WTC11 (cell line): ENCODE measurements at regions not wholly inside any gene's neighbourhood (a gene's known extent, or its start where the extent isn't known, plus 50 kb on each side); places are given as distances from the start of the nearest gene placed in this dataset.

Experiments
- ARID4B ChIP-seq: sonication (generic); formaldehyde crosslinking; IDR thresholded peaks from 2 replicates; pipeline ENCODE4 v1.8.0; 2023; ENCODE audit warnings: missing genetic modification reagents, mild to moderate bottlenecking, borderline replicate concordance
- ESRRA ChIP-seq: sonication (generic); formaldehyde crosslinking; IDR thresholded peaks from 2 replicates; pipeline ENCODE4 v1.8.1; 2022; ENCODE audit warnings: mild to moderate bottlenecking, missing genetic modification reagents, borderline replicate concordance
- MXD4 ChIP-seq: fragments of 250-450 bp; sonication (Bioruptor Pico); IDR thresholded peaks from 2 replicates; pipeline ENCODE4 v1.8.0; 2021; ENCODE audit warnings: mild to moderate bottlenecking, moderate library complexity, borderline replicate concordance
- NR2C2 ChIP-seq: sonication (generic); formaldehyde crosslinking; IDR thresholded peaks from 2 replicates; pipeline ENCODE4 v1.8.0; 2022; ENCODE audit warnings: mild to moderate bottlenecking, missing genetic modification reagents
- STAT6 ChIP-seq: sonication (generic); formaldehyde crosslinking; conservative IDR thresholded peaks from 2 replicates; pipeline ENCODE4 v1.8.1; 2023; ENCODE audit warnings: mild to moderate bottlenecking, low read depth, missing genetic modification reagents, moderate library complexity
- TP53 ChIP-seq: sonication (generic); formaldehyde crosslinking; IDR thresholded peaks from 2 replicates; pipeline ENCODE4 v1.8.1; 2023; ENCODE audit warnings: mild to moderate bottlenecking, missing genetic modification reagents
- ZNF423 ChIP-seq: fragments of 250-450 bp; sonication (Bioruptor Pico); IDR thresholded peaks from 2 replicates; pipeline ENCODE4 v2.1.2; 2022; ENCODE audit warnings: mild to moderate bottlenecking, moderate library complexity
- TF ChIP-seq, protein P1 (sequence below): fragments of 250-450 bp; sonication (Bioruptor Pico); IDR thresholded peaks from 2 replicates; pipeline ENCODE4 v1.9.0; 2021; ENCODE audit warnings: mild to moderate bottlenecking, borderline replicate concordance
- TF ChIP-seq, protein P2 (sequence below): sonication (generic); formaldehyde crosslinking; IDR thresholded peaks from 2 replicates; pipeline ENCODE4 v1.8.0; 2022; ENCODE audit warnings: mild to moderate bottlenecking, missing genetic modification reagents
- TF ChIP-seq, protein P3 (sequence below): fragments of 250-450 bp; sonication (Bioruptor Pico); IDR thresholded peaks from 2 replicates; pipeline ENCODE4 v1.9.0; 2021; ENCODE audit warnings: mild to moderate bottlenecking
- TF ChIP-seq, protein P4 (sequence below): fragments of 250-450 bp; sonication (Bioruptor Pico); IDR thresholded peaks from 2 replicates; pipeline ENCODE4 v1.9.0; 2021; ENCODE audit warnings: mild to moderate bottlenecking
- TF ChIP-seq, protein P5 (sequence below): sonication (generic); formaldehyde crosslinking; IDR thresholded peaks from 2 replicates; pipeline ENCODE4 v1.8.1; 2023; ENCODE audit warnings: mild to moderate bottlenecking, missing genetic modification reagents, borderline replicate concordance

DNA sequence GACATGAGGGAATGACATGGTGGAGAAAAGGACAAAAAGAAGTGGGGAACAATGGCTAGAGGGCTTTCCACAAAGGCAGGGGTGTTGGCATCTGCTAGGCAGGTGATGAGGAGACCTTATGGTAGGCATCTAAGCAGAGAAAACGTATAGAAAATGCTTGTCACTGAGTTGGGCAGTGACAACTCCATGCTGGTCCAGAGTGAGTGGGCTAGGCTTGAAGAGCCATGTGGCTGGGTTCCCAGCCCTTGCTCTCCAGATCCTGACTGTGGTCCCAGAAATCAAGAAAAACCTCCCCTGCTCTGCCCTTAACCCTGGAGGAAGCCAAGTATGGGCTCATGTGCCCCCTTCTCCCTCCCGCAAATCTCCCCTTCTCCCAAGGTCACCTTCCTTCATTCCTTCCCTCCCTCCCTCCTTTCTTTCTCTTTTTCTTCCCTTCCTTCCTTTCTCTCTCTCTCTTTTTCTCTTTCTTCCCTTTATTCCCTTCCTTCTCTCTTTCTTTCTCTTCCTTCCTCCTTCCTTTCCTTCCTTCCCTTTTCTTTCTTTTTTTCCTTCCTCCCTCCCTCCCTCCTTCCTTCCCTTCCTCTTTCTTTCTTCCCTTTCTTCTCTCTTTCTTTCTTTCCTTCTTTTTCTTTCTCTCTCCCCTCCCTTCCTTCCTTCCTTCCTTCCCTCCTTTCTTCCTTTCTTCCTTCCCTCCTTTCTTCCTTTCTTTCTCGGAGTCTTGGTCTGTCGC, 102.8 kb downstream of the NAV1 start (continued):
- TF ChIP-seq, protein P1, sequence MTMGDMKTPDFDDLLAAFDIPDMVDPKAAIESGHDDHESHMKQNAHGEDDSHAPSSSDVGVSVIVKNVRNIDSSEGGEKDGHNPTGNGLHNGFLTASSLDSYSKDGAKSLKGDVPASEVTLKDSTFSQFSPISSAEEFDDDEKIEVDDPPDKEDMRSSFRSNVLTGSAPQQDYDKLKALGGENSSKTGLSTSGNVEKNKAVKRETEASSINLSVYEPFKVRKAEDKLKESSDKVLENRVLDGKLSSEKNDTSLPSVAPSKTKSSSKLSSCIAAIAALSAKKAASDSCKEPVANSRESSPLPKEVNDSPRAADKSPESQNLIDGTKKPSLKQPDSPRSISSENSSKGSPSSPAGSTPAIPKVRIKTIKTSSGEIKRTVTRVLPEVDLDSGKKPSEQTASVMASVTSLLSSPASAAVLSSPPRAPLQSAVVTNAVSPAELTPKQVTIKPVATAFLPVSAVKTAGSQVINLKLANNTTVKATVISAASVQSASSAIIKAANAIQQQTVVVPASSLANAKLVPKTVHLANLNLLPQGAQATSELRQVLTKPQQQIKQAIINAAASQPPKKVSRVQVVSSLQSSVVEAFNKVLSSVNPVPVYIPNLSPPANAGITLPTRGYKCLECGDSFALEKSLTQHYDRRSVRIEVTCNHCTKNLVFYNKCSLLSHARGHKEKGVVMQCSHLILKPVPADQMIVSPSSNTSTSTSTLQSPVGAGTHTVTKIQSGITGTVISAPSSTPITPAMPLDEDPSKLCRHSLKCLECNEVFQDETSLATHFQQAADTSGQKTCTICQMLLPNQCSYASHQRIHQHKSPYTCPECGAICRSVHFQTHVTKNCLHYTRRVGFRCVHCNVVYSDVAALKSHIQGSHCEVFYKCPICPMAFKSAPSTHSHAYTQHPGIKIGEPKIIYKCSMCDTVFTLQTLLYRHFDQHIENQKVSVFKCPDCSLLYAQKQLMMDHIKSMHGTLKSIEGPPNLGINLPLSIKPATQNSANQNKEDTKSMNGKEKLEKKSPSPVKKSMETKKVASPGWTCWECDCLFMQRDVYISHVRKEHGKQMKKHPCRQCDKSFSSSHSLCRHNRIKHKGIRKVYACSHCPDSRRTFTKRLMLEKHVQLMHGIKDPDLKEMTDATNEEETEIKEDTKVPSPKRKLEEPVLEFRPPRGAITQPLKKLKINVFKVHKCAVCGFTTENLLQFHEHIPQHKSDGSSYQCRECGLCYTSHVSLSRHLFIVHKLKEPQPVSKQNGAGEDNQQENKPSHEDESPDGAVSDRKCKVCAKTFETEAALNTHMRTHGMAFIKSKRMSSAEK (CRISPR knock-in tag) = no peak
- TF ChIP-seq ESRRA (CRISPR knock-in tag) (no peak), NR2C2 (no peak), ZNF423 (CRISPR knock-in tag) (no peak), ARID4B (CRISPR knock-in tag) (no peak), TP53 (CRISPR knock-in tag) (no peak), STAT6 (CRISPR knock-in tag) (no peak), MXD4 (CRISPR knock-in tag) (no peak)
- TF ChIP-seq, protein P2, sequence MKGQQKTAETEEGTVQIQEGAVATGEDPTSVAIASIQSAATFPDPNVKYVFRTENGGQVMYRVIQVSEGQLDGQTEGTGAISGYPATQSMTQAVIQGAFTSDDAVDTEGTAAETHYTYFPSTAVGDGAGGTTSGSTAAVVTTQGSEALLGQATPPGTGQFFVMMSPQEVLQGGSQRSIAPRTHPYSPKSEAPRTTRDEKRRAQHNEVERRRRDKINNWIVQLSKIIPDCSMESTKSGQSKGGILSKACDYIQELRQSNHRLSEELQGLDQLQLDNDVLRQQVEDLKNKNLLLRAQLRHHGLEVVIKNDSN = no peak
- TF ChIP-seq, protein P3, sequence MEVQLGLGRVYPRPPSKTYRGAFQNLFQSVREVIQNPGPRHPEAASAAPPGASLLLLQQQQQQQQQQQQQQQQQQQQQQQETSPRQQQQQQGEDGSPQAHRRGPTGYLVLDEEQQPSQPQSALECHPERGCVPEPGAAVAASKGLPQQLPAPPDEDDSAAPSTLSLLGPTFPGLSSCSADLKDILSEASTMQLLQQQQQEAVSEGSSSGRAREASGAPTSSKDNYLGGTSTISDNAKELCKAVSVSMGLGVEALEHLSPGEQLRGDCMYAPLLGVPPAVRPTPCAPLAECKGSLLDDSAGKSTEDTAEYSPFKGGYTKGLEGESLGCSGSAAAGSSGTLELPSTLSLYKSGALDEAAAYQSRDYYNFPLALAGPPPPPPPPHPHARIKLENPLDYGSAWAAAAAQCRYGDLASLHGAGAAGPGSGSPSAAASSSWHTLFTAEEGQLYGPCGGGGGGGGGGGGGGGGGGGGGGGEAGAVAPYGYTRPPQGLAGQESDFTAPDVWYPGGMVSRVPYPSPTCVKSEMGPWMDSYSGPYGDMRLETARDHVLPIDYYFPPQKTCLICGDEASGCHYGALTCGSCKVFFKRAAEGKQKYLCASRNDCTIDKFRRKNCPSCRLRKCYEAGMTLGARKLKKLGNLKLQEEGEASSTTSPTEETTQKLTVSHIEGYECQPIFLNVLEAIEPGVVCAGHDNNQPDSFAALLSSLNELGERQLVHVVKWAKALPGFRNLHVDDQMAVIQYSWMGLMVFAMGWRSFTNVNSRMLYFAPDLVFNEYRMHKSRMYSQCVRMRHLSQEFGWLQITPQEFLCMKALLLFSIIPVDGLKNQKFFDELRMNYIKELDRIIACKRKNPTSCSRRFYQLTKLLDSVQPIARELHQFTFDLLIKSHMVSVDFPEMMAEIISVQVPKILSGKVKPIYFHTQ (CRISPR knock-in tag) = no peak
- TF ChIP-seq, protein P4, sequence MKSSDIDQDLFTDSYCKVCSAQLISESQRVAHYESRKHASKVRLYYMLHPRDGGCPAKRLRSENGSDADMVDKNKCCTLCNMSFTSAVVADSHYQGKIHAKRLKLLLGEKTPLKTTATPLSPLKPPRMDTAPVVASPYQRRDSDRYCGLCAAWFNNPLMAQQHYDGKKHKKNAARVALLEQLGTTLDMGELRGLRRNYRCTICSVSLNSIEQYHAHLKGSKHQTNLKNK = no peak
- TF ChIP-seq, protein P5, sequence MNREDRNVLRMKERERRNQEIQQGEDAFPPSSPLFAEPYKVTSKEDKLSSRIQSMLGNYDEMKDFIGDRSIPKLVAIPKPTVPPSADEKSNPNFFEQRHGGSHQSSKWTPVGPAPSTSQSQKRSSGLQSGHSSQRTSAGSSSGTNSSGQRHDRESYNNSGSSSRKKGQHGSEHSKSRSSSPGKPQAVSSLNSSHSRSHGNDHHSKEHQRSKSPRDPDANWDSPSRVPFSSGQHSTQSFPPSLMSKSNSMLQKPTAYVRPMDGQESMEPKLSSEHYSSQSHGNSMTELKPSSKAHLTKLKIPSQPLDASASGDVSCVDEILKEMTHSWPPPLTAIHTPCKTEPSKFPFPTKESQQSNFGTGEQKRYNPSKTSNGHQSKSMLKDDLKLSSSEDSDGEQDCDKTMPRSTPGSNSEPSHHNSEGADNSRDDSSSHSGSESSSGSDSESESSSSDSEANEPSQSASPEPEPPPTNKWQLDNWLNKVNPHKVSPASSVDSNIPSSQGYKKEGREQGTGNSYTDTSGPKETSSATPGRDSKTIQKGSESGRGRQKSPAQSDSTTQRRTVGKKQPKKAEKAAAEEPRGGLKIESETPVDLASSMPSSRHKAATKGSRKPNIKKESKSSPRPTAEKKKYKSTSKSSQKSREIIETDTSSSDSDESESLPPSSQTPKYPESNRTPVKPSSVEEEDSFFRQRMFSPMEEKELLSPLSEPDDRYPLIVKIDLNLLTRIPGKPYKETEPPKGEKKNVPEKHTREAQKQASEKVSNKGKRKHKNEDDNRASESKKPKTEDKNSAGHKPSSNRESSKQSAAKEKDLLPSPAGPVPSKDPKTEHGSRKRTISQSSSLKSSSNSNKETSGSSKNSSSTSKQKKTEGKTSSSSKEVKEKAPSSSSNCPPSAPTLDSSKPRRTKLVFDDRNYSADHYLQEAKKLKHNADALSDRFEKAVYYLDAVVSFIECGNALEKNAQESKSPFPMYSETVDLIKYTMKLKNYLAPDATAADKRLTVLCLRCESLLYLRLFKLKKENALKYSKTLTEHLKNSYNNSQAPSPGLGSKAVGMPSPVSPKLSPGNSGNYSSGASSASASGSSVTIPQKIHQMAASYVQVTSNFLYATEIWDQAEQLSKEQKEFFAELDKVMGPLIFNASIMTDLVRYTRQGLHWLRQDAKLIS = no peak
